ENCODE measurements at regions not wholly inside any gene's neighbourhood (a gene's known extent, or its start where the extent isn't known, plus 50 kb on each side); places are given as distances from the start of the nearest gene placed in this dataset.

GRCh38 chr20:19008497-19008896, 194.9 kb downstream of the SCP2D1 start:
- H3K4me2 ChIP-seq (ENCODE audit: insufficient read depth, low read length), result no peak overlapping the region
- H3K27ac ChIP-seq (ENCODE audit: low read depth, low read length), result no peak overlapping the region
- H2AFZ ChIP-seq (ENCODE audit: low read length), result no peak overlapping the region
- H3K4me3 ChIP-seq (ENCODE audit: insufficient read depth, low read length), result no peak overlapping the region
- no peaks in the 10 kb centered on the region for H3K27me3 ChIP-seq (ENCODE audit: insufficient read depth, low read length)
- no peaks in the 10 kb centered on the region for H3K9me3 ChIP-seq (ENCODE audit: low read depth, low read length)
- no peaks in the 10 kb centered on the region for H3K36me3 ChIP-seq (ENCODE audit: insufficient read depth, low read length)
- H3K79me2 ChIP-seq (ENCODE audit: insufficient read depth, low read length), result no peaks in the 10 kb centered on the region
- no peak for TF ChIP-seq CTCF (IDR thresholded peaks at IDR 0.05; ENCODE audit: extremely low read depth, low read depth, low read length)
- H4K20me1 ChIP-seq (ENCODE audit: insufficient read depth, low read length), result no peaks in the 10 kb centered on the region
- DNase-seq (ENCODE audit: insufficient read length, low spot score, missing footprints), result no peak
- H3K4me1 ChIP-seq (ENCODE audit: insufficient read depth, low read length), result no peaks in the 10 kb centered on the region

GRCh38 chr20:19009081-19009688, 195.6 kb downstream of the SCP2D1 start:
- no peak for TF ChIP-seq CTCF (IDR thresholded peaks at IDR 0.05; ENCODE audit: extremely low read depth, low read depth, low read length)
- no peak overlapping the region for H2AFZ ChIP-seq (ENCODE audit: low read length)

GRCh38 chr20:19012676-19013075, 199.1 kb downstream of the SCP2D1 start:
- Histone ChIP-seq H3K27ac (ENCODE audit: low read depth, low read length) (no peak overlapping the region), H4K20me1 (ENCODE audit: insufficient read depth, low read length) (no peaks in the 10 kb centered on the region), H3K4me1 (ENCODE audit: insufficient read depth, low read length) (no peaks in the 10 kb centered on the region), H3K27me3 (ENCODE audit: insufficient read depth, low read length) (no peaks in the 10 kb centered on the region), H3K9me3 (ENCODE audit: low read depth, low read length) (peaks cover 4% of the 10 kb centered on the region), H3K4me2 (ENCODE audit: insufficient read depth, low read length) (no peak overlapping the region), H3K79me2 (ENCODE audit: insufficient read depth, low read length) (no peaks in the 10 kb centered on the region), H3K36me3 (ENCODE audit: insufficient read depth, low read length) (no peaks in the 10 kb centered on the region), H2AFZ (ENCODE audit: low read length) (no peak overlapping the region), H3K4me3 (ENCODE audit: insufficient read depth, low read length) (no peak overlapping the region)
- DNase-seq (ENCODE audit: insufficient read length, low spot score, missing footprints), result peak; percentile 55
- TF ChIP-seq CTCF (IDR thresholded peaks at IDR 0.05; ENCODE audit: extremely low read depth, low read depth, low read length), result no peak

More at GRCh38 chr20:19009081-19009688, 195.6 kb downstream of the SCP2D1 start:
- Histone ChIP-seq H3K36me3 (ENCODE audit: insufficient read depth, low read length) (no peaks in the 10 kb centered on the region), H3K27me3 (ENCODE audit: insufficient read depth, low read length) (no peaks in the 10 kb centered on the region), H4K20me1 (ENCODE audit: insufficient read depth, low read length) (no peaks in the 10 kb centered on the region), H3K27ac (ENCODE audit: low read depth, low read length) (no peak overlapping the region), H3K4me3 (ENCODE audit: insufficient read depth, low read length) (no peak overlapping the region), H3K79me2 (ENCODE audit: insufficient read depth, low read length) (no peaks in the 10 kb centered on the region), H3K4me1 (ENCODE audit: insufficient read depth, low read length) (no peaks in the 10 kb centered on the region), H3K4me2 (ENCODE audit: insufficient read depth, low read length) (no peak overlapping the region), H3K9me3 (ENCODE audit: low read depth, low read length) (no peaks in the 10 kb centered on the region)
- no peak for DNase-seq (ENCODE audit: insufficient read length, low spot score, missing footprints)

GRCh38 chr20:19013907-19014306, 198.5 kb upstream of the SLC24A3 start:
- no peaks in the 10 kb centered on the region for H4K20me1 ChIP-seq (ENCODE audit: insufficient read depth, low read length)
- H3K79me2 ChIP-seq (ENCODE audit: insufficient read depth, low read length), result no peaks in the 10 kb centered on the region
- no peak for TF ChIP-seq CTCF (IDR thresholded peaks at IDR 0.05; ENCODE audit: extremely low read depth, low read depth, low read length)
- no peak overlapping the region for H3K4me3 ChIP-seq (ENCODE audit: insufficient read depth, low read length)
- no peaks in the 10 kb centered on the region for H3K36me3 ChIP-seq (ENCODE audit: insufficient read depth, low read length)
- H3K4me1 ChIP-seq (ENCODE audit: insufficient read depth, low read length), result no peaks in the 10 kb centered on the region
- peaks cover 4% of the 10 kb centered on the region for H3K9me3 ChIP-seq (ENCODE audit: low read depth, low read length)
- no peaks in the 10 kb centered on the region for H3K27me3 ChIP-seq (ENCODE audit: insufficient read depth, low read length)
- no peak overlapping the region for H3K27ac ChIP-seq (ENCODE audit: low read depth, low read length)
- no peak for DNase-seq (ENCODE audit: insufficient read length, low spot score, missing footprints)
- no peak overlapping the region for H2AFZ ChIP-seq (ENCODE audit: low read length)
- H3K4me2 ChIP-seq (ENCODE audit: insufficient read depth, low read length), result no peak overlapping the region
